ENCODE measurements at regions not wholly inside any gene's neighbourhood (a gene's known extent, or its start where the extent isn't known, plus 50 kb on each side); places are given as distances from the start of the nearest gene placed in this dataset.

DNA sequence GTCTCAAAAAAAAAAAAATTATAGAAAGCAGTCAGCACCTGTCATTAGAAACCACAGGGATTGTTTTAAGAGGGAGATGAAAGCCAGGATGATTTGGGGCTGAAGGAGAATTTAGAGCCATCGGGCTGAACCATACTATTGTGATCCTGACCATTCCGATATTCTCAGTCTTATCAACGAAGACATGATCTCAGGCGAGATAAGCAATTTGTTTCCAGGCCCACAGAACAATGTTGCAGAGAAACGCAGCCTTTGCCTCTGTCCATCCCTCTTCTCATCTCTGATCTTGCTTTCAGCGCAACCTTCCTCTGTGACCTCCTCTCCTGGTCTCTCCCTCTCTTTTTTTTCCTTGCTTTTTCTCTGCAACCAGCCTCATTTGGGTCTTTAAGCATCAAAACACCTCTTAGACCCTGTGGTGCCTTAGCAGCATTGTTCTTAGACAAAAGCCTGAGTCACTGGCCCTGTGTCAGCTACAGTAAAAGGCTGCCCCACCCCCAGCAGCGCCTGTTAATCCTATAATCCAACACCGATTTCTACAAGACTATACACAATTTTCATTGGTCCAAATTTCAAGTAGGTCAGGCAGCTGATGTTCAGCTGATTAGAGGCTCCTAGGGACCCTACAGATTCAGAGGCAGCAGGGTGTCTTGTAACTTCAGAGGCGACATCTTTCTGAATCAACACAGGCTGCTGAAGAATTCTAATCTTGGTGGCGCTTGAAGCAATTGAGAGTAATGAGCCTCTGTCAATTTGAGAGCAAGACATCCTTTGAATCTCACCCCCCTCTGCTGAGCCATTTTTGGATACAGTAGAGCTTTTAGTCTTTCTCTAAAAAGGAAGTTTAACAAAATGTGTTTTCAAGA is 206.0 kb downstream of the NCK2 start:
- TF ChIP-seq, protein P1, sequence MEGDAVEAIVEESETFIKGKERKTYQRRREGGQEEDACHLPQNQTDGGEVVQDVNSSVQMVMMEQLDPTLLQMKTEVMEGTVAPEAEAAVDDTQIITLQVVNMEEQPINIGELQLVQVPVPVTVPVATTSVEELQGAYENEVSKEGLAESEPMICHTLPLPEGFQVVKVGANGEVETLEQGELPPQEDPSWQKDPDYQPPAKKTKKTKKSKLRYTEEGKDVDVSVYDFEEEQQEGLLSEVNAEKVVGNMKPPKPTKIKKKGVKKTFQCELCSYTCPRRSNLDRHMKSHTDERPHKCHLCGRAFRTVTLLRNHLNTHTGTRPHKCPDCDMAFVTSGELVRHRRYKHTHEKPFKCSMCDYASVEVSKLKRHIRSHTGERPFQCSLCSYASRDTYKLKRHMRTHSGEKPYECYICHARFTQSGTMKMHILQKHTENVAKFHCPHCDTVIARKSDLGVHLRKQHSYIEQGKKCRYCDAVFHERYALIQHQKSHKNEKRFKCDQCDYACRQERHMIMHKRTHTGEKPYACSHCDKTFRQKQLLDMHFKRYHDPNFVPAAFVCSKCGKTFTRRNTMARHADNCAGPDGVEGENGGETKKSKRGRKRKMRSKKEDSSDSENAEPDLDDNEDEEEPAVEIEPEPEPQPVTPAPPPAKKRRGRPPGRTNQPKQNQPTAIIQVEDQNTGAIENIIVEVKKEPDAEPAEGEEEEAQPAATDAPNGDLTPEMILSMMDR (IDR thresholded peaks at IDR 0.05): no peak
- TF ChIP-seq EZH2 (IDR thresholded peaks at IDR 0.05; ENCODE audit: borderline replicate concordance, insufficient read depth, low read depth, low read length, poor library complexity, severe bottlenecking): no peak
